Natural killer cell (primary cell): ENCODE measurements at regions not wholly inside any gene's neighbourhood (a gene's known extent, or its start where the extent isn't known, plus 50 kb on each side); places are given as distances from the start of the nearest gene placed in this dataset.
A peak's percentile ranks its signal among the peaks of the same experiment; 100 is the strongest.

Experiments used
- ATAC-seq, 3 donors: fragments of 150-1000 bp in 2 of 3; fragments of 200-7000 bp in 1 of 3; cut with Tn5 transposase; 1 replicate in 1 of 3; 2 replicates in 2 of 3; pipeline ENCODE4 v1.10.0; 2021; ENCODE audit warnings: mild to moderate bottlenecking in 2 of 3, moderate library complexity in 2 of 3
- DNase-seq, 2 donors: peaks; one replicate each; pipeline versions ENCODE4 v3.0.0 to v3.0.0-alpha.2; 2013 to 2021; ENCODE audit warnings: mixed read lengths in 1 of 2
- H3K27ac ChIP-seq: one replicate; pipeline ENCODE4 v1.5.1; 2013; ENCODE audit warnings: mild to moderate bottlenecking, low read length
- H3K27me3 ChIP-seq: one replicate; pipeline ENCODE4 v1.6.1; 2013; ENCODE audit warnings: low read length; ENCODE audit not compliant: control insufficient read depth, insufficient read depth
- H3K36me3 ChIP-seq: one replicate; pipeline ENCODE4 v1.6.1; 2013; ENCODE audit warnings: low read length; ENCODE audit not compliant: control insufficient read depth, insufficient read depth
- H3K4me1 ChIP-seq: one replicate; pipeline ENCODE4 v1.6.1; 2013; ENCODE audit warnings: low read length; ENCODE audit not compliant: control insufficient read depth, insufficient read depth
- H3K4me3 ChIP-seq: one replicate; pipeline ENCODE4 v1.5.1; 2013; ENCODE audit warnings: low read length
- H3K9me3 ChIP-seq: one replicate; pipeline ENCODE4 v1.6.1; 2013; ENCODE audit warnings: low read length; ENCODE audit not compliant: control insufficient read depth, insufficient read depth
- H3K27ac Mint-ChIP-seq, 2 donors: one replicate each; pipeline ENCODE4 v1.8.0; 2022; ENCODE audit warnings: mild to moderate bottlenecking in 2 of 2, mixed read lengths in 2 of 2, moderate library complexity in 1 of 2
- H3K27me3 Mint-ChIP-seq, 2 donors: one replicate each; pipeline ENCODE4 v1.8.0; 2022; ENCODE audit warnings: low read depth in 2 of 2, mixed read lengths in 2 of 2
- H3K36me3 Mint-ChIP-seq: one replicate; pipeline ENCODE4 v1.8.0; 2022; ENCODE audit warnings: mixed read lengths
- H3K4me1 Mint-ChIP-seq, 2 donors: one replicate each; pipeline ENCODE4 v1.8.0; 2022; ENCODE audit warnings: mixed read lengths in 2 of 2
- H3K4me3 Mint-ChIP-seq: one replicate; pipeline ENCODE4 v1.8.0; 2022; ENCODE audit warnings: mild to moderate bottlenecking, moderate library complexity, mixed read lengths
- H3K9me3 Mint-ChIP-seq, 2 donors: one replicate each; pipeline ENCODE4 v1.8.0; 2022; ENCODE audit warnings: mixed read lengths in 2 of 2
- WGBS: methylation state at CpG from one replicate; pipeline ENCODE4 v1.1.7; 2013; ENCODE audit warnings: missing lambda C conversion rate; ENCODE audit not compliant: insufficient coverage; 5-methylcytosine and 5-hydroxymethylcytosine counted together
- intact Hi-C: fragments of 100-400 bp; cut with micrococcal nuclease; formaldehyde crosslinking; loops from one replicate; pipeline ENCODE4 v1.14.2; 2022
- TF ChIP-seq, protein P1 (sequence below): fragments of 200-600 bp; IDR thresholded peaks from one replicate; pipeline ENCODE4 v1.8.0; 2022; ENCODE audit warnings: antibody characterized with exemption

DNA sequence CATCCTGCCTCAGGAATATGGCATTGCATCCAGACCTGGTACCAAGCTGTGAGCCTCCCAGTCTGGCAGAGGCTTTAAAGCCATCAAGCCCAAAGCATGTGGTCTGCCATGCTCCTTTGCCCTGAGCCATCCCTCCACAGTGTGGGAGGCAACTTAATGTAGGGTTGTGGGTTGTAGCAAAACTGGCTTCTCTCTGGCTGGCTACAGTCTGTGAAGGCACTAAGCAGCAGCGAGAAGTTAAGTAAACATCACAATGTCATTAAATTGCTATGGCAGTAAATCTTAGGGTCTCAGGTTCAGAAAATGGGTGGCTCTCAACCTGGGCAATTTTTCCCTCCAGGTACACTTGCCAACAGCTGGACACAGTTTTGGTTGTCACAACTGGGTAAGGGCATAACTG is 472.9 kb downstream of the PREX1 start:
- peaks cover 4% of the 10 kb centered on the region for H3K4me1 ChIP-seq
- no peak overlapping the region for H3K27ac ChIP-seq
- 95% methylated on average over 1 of the region's 1 CpG for WGBS
- no peaks in the 10 kb centered on the region for H3K27me3 ChIP-seq
- intact Hi-C loops = no loop called here
- no peak overlapping the region for H3K4me3 ChIP-seq
- Mint-ChIP-seq H3K4me3 (no peak overlapping the region), H3K27me3 (peaks cover 16 to 18% of the 10 kb centered on the region in 2 donors), H3K36me3 (no peaks in the 10 kb centered on the region), H3K27ac (no peak overlapping the region), H3K9me3 (no peaks in the 10 kb centered on the region), H3K4me1 (no peaks in the 10 kb centered on the region)
- no peaks in the 10 kb centered on the region for H3K36me3 ChIP-seq
- peaks cover 2% of the 10 kb centered on the region for H3K9me3 ChIP-seq
- no peak for DNase-seq
- ATAC-seq = no peak
- TF ChIP-seq, protein P1, sequence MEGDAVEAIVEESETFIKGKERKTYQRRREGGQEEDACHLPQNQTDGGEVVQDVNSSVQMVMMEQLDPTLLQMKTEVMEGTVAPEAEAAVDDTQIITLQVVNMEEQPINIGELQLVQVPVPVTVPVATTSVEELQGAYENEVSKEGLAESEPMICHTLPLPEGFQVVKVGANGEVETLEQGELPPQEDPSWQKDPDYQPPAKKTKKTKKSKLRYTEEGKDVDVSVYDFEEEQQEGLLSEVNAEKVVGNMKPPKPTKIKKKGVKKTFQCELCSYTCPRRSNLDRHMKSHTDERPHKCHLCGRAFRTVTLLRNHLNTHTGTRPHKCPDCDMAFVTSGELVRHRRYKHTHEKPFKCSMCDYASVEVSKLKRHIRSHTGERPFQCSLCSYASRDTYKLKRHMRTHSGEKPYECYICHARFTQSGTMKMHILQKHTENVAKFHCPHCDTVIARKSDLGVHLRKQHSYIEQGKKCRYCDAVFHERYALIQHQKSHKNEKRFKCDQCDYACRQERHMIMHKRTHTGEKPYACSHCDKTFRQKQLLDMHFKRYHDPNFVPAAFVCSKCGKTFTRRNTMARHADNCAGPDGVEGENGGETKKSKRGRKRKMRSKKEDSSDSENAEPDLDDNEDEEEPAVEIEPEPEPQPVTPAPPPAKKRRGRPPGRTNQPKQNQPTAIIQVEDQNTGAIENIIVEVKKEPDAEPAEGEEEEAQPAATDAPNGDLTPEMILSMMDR = no peak

DNA sequence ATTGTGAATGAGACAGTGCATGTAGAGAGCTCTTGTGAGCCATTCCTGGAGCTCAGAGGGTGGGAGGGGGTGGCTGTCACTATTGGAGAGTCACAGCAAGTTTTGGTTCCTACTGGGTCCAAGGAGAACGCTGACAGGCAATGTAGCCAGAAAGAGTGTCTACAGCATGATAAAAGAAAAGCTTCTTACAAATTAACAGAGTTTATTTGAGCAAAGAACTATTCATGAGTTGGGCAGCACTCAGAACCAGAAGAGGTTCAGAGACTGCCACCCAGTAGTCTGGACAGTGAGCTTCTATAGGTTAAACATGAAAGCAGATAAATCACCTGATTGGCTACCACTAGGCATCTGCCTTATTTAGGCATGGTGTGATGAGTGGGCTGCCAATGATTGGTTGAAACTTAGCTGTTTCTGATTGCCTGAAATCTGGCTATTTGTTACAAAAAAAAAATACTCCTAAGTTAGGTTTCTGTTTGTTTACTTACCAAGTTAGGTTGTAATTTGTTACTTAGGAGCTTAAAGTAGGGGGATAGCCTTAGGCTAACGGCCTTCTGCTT is 473.4 kb downstream of the PREX1 start:
- no peak overlapping the region for H3K27ac Mint-ChIP-seq
- peaks cover 18 to 19% of the 10 kb centered on the region in 2 donors for H3K27me3 Mint-ChIP-seq
- no peaks in the 10 kb centered on the region for H3K36me3 Mint-ChIP-seq
- H3K4me3 Mint-ChIP-seq = no peak overlapping the region
- Histone ChIP-seq H3K9me3 (peaks cover 2% of the 10 kb centered on the region), H3K27ac (no peak overlapping the region), H3K36me3 (no peaks in the 10 kb centered on the region), H3K27me3 (no peaks in the 10 kb centered on the region), H3K4me1 (peaks cover 4% of the 10 kb centered on the region), H3K4me3 (no peak overlapping the region)
- ATAC-seq (no peak), DNase-seq (no peak)
- WGBS = 85% methylated on average over 1 of the region's 2 CpGs
- intact Hi-C loops = no loop called here
- H3K4me1 Mint-ChIP-seq = no peaks in the 10 kb centered on the region
- TF ChIP-seq, protein P1 = no peak
- no peaks in the 10 kb centered on the region for H3K9me3 Mint-ChIP-seq

DNA sequence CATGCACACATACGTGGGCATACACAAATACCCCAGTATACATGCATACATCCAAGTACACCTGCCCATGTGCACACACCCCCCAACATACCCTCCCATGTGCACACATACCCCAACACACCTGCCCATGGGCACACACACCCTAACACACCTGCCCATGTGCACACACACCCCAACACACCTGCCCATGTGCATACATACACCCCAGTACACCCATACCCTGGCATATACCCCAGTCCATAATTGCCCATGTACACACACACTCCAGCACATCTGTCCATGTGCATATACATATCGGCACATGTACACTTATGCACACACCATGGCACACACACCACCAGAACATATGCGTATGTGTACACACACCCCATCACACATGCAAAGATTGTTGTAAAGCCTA is 475.2 kb downstream of the PREX1 start:
- Histone ChIP-seq H3K9me3 (peaks cover 2% of the 10 kb centered on the region), H3K36me3 (no peaks in the 10 kb centered on the region), H3K4me3 (no peak overlapping the region), H3K4me1 (no peaks in the 10 kb centered on the region), H3K27me3 (no peaks in the 10 kb centered on the region), H3K27ac (no peak overlapping the region)
- no peak for DNase-seq
- ATAC-seq = peak in 1 of 3 donors; percentile 45
- H3K27me3 Mint-ChIP-seq = peaks cover 23 to 37% of the 10 kb centered on the region in 2 donors
- no peaks in the 10 kb centered on the region for H3K9me3 Mint-ChIP-seq
- no peak overlapping the region for H3K27ac Mint-ChIP-seq
- intact Hi-C loops = no loop called here
- TF ChIP-seq, protein P1 = no peak
- no peaks in the 10 kb centered on the region for H3K36me3 Mint-ChIP-seq
- H3K4me1 Mint-ChIP-seq = no peaks in the 10 kb centered on the region
- no peak overlapping the region for H3K4me3 Mint-ChIP-seq
- WGBS = 95% methylated on average over 3 of the region's 3 CpGs

DNA sequence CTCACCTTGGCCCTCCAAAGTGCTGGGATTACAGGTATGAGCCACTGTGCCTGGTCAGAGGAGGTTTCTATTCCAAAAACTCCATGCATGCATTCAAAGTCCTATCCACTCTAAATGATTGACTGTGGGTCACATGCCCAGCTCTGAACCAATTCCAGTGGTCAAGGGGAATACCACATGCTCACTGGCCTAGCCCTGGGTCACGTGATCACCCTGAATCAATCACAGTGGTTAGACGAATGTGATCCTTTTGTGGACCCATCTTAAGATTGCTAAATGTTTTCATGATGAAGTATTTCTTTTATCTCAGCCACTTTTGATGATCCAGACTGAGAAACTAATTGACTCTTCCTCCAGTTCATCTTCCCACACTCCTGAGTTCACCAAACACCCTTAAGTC is 475.8 kb downstream of the PREX1 start:
- Histone ChIP-seq H3K9me3 (peaks cover 2% of the 10 kb centered on the region), H3K4me3 (no peak overlapping the region), H3K36me3 (no peaks in the 10 kb centered on the region), H3K27me3 (no peaks in the 10 kb centered on the region), H3K27ac (no peak overlapping the region), H3K4me1 (no peaks in the 10 kb centered on the region)
- Mint-ChIP-seq H3K36me3 (no peaks in the 10 kb centered on the region), H3K4me3 (no peak overlapping the region), H3K4me1 (no peaks in the 10 kb centered on the region), H3K9me3 (no peaks in the 10 kb centered on the region), H3K27ac (no peak overlapping the region), H3K27me3 (peaks cover 21 to 43% of the 10 kb centered on the region in 2 donors)
- intact Hi-C loops = no loop called here
- DNase-seq (no peak), ATAC-seq (no peak)
- WGBS = 75% methylated on average over 2 of the region's 2 CpGs
- TF ChIP-seq, protein P1 = no peak
